ENCODE measurements at regions not wholly inside any gene's neighbourhood (a gene's known extent, or its start where the extent isn't known, plus 50 kb on each side); places are given as distances from the start of the nearest gene placed in this dataset.

GRCh38 chr14:61171727-61172126 lies 109.4 kb downstream of the TMEM30B start:
- Mint-ChIP-seq H3K9me3 (peaks cover 0 to 2% (median 0%) of the 10 kb centered on the region in 5 donors), H3K36me3 (no peaks in the 10 kb centered on the region), H3K4me1 (peaks cover 0 to 8% (median 0%) of the 10 kb centered on the region in 3 donors), H3K4me3 (no peak overlapping the region), H3K27me3 (peaks cover 6 to 37% of the 10 kb centered on the region in 2 donors), H3K27ac (peak overlapping the region in 1 of 8 donors; percentile 61)
- DNase-seq, result no peak
- CTCF ChIA-PET, result no interaction called here
- Histone ChIP-seq H3K27me3 (ENCODE audit: insufficient read depth, low read length, poor library complexity, severe bottlenecking) (no peaks in the 10 kb centered on the region), H3K4me1 (ENCODE audit: insufficient read depth, low read length) (no peaks in the 10 kb centered on the region), H3K9me3 (ENCODE audit: low read length) (no peaks in the 10 kb centered on the region), H3K36me3 (ENCODE audit: insufficient read depth, low read length) (no peaks in the 10 kb centered on the region), H3K27ac (ENCODE audit: low read depth, low read length) (no peak overlapping the region), H3K4me3 (ENCODE audit: low read length) (no peak overlapping the region)
- POLR2A ChIA-PET, result no interaction called here

GRCh38 chr14:61168141-61168540 lies 113.0 kb downstream of the TMEM30B start:
- Histone ChIP-seq H3K27me3 (ENCODE audit: insufficient read depth, low read length, poor library complexity, severe bottlenecking) (no peaks in the 10 kb centered on the region), H3K27ac (ENCODE audit: low read depth, low read length) (no peak overlapping the region), H3K4me1 (ENCODE audit: insufficient read depth, low read length) (no peaks in the 10 kb centered on the region), H3K36me3 (ENCODE audit: insufficient read depth, low read length) (no peaks in the 10 kb centered on the region), H3K4me3 (ENCODE audit: low read length) (no peak overlapping the region), H3K9me3 (ENCODE audit: low read length) (no peaks in the 10 kb centered on the region)
- Mint-ChIP-seq H3K9me3 (peaks cover 4 to 9% (median 5%) of the 10 kb centered on the region in 5 donors), H3K36me3 (peaks cover 0 to 4% (median 0%) of the 10 kb centered on the region in 3 donors), H3K4me3 (no peak overlapping the region), H3K27me3 (peaks cover 4 to 31% of the 10 kb centered on the region in 2 donors), H3K4me1 (no peaks in the 10 kb centered on the region), H3K27ac (no peak overlapping the region)
- ChIA-PET CTCF (no interaction called here), POLR2A (no interaction called here)
- DNase-seq, result no peak

- DNase-seq, result no peak
- H3K27me3 Mint-ChIP-seq, result peaks cover 4 to 32% of the 10 kb centered on the region in 2 donors
- H3K4me1 ChIP-seq (ENCODE audit: insufficient read depth, low read length), result no peaks in the 10 kb centered on the region
- no peaks in the 10 kb centered on the region for H3K4me1 Mint-ChIP-seq
- H3K36me3 Mint-ChIP-seq, result peaks cover 0 to 4% (median 0%) of the 10 kb centered on the region in 3 donors
- CTCF ChIA-PET, result no interaction called here
- no peaks in the 10 kb centered on the region for H3K9me3 ChIP-seq (ENCODE audit: low read length)
- H3K4me3 Mint-ChIP-seq, result no peak overlapping the region
- POLR2A ChIA-PET, result no interaction called here
- H3K9me3 Mint-ChIP-seq, result peaks cover 4 to 9% (median 5%) of the 10 kb centered on the region in 5 donors
- H3K27ac ChIP-seq (ENCODE audit: low read depth, low read length), result no peak overlapping the region
- no peaks in the 10 kb centered on the region for H3K36me3 ChIP-seq (ENCODE audit: insufficient read depth, low read length)
- H3K27ac Mint-ChIP-seq, result no peak overlapping the region
- no peaks in the 10 kb centered on the region for H3K27me3 ChIP-seq (ENCODE audit: insufficient read depth, low read length, poor library complexity, severe bottlenecking)
- H3K4me3 ChIP-seq (ENCODE audit: low read length), result no peak overlapping the region
Observed at GRCh38 chr14:61167642-61168041, 113.5 kb downstream of the TMEM30B start.

GRCh38 chr14:61160798-61161197 lies 120.3 kb downstream of the TMEM30B start:
- H3K4me3 Mint-ChIP-seq, result no peak overlapping the region
- CTCF ChIA-PET, result no interaction called here
- no peaks in the 10 kb centered on the region for H3K9me3 ChIP-seq (ENCODE audit: low read length)
- no peaks in the 10 kb centered on the region for H3K4me1 Mint-ChIP-seq
- DNase-seq, result no peak
- no peaks in the 10 kb centered on the region for H3K36me3 ChIP-seq (ENCODE audit: insufficient read depth, low read length)
- H3K4me1 ChIP-seq (ENCODE audit: insufficient read depth, low read length), result no peaks in the 10 kb centered on the region
- peaks cover 4 to 31% of the 10 kb centered on the region in 2 donors for H3K27me3 Mint-ChIP-seq
- peaks cover 4 to 12% (median 7%) of the 10 kb centered on the region in 5 donors for H3K9me3 Mint-ChIP-seq
- no peak overlapping the region for H3K27ac Mint-ChIP-seq
- H3K36me3 Mint-ChIP-seq, result peaks cover 0 to 4% (median 0%) of the 10 kb centered on the region in 3 donors
- H3K27me3 ChIP-seq (ENCODE audit: insufficient read depth, low read length, poor library complexity, severe bottlenecking), result no peaks in the 10 kb centered on the region
- no peak overlapping the region for H3K4me3 ChIP-seq (ENCODE audit: low read length)
- POLR2A ChIA-PET, result no interaction called here
- no peak overlapping the region for H3K27ac ChIP-seq (ENCODE audit: low read depth, low read length)

GRCh38 chr14:61154641-61155040 lies 126.5 kb downstream of the TMEM30B start:
- Histone ChIP-seq H3K27ac (ENCODE audit: low read depth, low read length) (no peak overlapping the region), H3K4me1 (ENCODE audit: insufficient read depth, low read length) (no peaks in the 10 kb centered on the region), H3K4me3 (ENCODE audit: low read length) (no peak overlapping the region), H3K27me3 (ENCODE audit: insufficient read depth, low read length, poor library complexity, severe bottlenecking) (peaks cover 6% of the 10 kb centered on the region), H3K9me3 (ENCODE audit: low read length) (no peaks in the 10 kb centered on the region), H3K36me3 (ENCODE audit: insufficient read depth, low read length) (no peaks in the 10 kb centered on the region)
- POLR2A ChIA-PET, result no interaction called here
- Mint-ChIP-seq H3K36me3 (no peaks in the 10 kb centered on the region), H3K4me1 (no peaks in the 10 kb centered on the region), H3K4me3 (no peak overlapping the region), H3K9me3 (peaks cover 0 to 2% (median 0%) of the 10 kb centered on the region in 5 donors), H3K27me3 (peaks cover 4 to 30% of the 10 kb centered on the region in 2 donors), H3K27ac (no peak overlapping the region)
- no peak for DNase-seq
- CTCF ChIA-PET, result no interaction called here

GRCh38 chr14:61153914-61154545 lies 127.1 kb downstream of the TMEM30B start:
- no peak overlapping the region for H3K4me3 ChIP-seq (ENCODE audit: low read length)
- POLR2A ChIA-PET, result no interaction called here
- Mint-ChIP-seq H3K4me3 (no peak overlapping the region), H3K36me3 (no peaks in the 10 kb centered on the region), H3K27ac (no peak overlapping the region), H3K9me3 (no peaks in the 10 kb centered on the region), H3K27me3 (peaks cover 4 to 31% of the 10 kb centered on the region in 2 donors), H3K4me1 (no peaks in the 10 kb centered on the region)
- CTCF ChIA-PET, result no interaction called here
- H3K27me3 ChIP-seq (ENCODE audit: insufficient read depth, low read length, poor library complexity, severe bottlenecking), result peaks cover 6% of the 10 kb centered on the region
- H3K9me3 ChIP-seq (ENCODE audit: low read length), result no peaks in the 10 kb centered on the region
- no peak for DNase-seq
- H3K4me1 ChIP-seq (ENCODE audit: insufficient read depth, low read length), result no peaks in the 10 kb centered on the region
- H3K36me3 ChIP-seq (ENCODE audit: insufficient read depth, low read length), result no peaks in the 10 kb centered on the region
- H3K27ac ChIP-seq (ENCODE audit: low read depth, low read length), result no peak overlapping the region

GRCh38 chr14:61153431-61153830 lies 127.7 kb downstream of the TMEM30B start:
- Mint-ChIP-seq H3K27ac (peak overlapping the region in 1 of 8 donors; percentile 8), H3K27me3 (peaks cover 4 to 31% of the 10 kb centered on the region in 2 donors), H3K4me3 (no peak overlapping the region), H3K36me3 (no peaks in the 10 kb centered on the region), H3K4me1 (no peaks in the 10 kb centered on the region), H3K9me3 (no peaks in the 10 kb centered on the region)
- Histone ChIP-seq H3K36me3 (ENCODE audit: insufficient read depth, low read length) (no peaks in the 10 kb centered on the region), H3K27me3 (ENCODE audit: insufficient read depth, low read length, poor library complexity, severe bottlenecking) (peaks cover 6% of the 10 kb centered on the region), H3K9me3 (ENCODE audit: low read length) (no peaks in the 10 kb centered on the region), H3K27ac (ENCODE audit: low read depth, low read length) (no peak overlapping the region), H3K4me3 (ENCODE audit: low read length) (no peak overlapping the region), H3K4me1 (ENCODE audit: insufficient read depth, low read length) (no peaks in the 10 kb centered on the region)
- no peak for DNase-seq
- ChIA-PET POLR2A (interaction anchor here (0.5 kb wide), 1 partner anchor 27 kb away, joined by 3 read pairs; no protein-coding TSS in a partner anchor), CTCF (no interaction called here)

GRCh38 chr14:61152851-61153364 lies 128.2 kb downstream of the TMEM30B start:
- Mint-ChIP-seq H3K4me1 (no peaks in the 10 kb centered on the region), H3K36me3 (no peaks in the 10 kb centered on the region), H3K4me3 (no peak overlapping the region), H3K27ac (no peak overlapping the region), H3K9me3 (no peaks in the 10 kb centered on the region), H3K27me3 (peaks cover 4 to 31% of the 10 kb centered on the region in 2 donors)
- peaks cover 6% of the 10 kb centered on the region for H3K27me3 ChIP-seq (ENCODE audit: insufficient read depth, low read length, poor library complexity, severe bottlenecking)
- H3K4me3 ChIP-seq (ENCODE audit: low read length), result no peak overlapping the region
- no peak for DNase-seq
- no peaks in the 10 kb centered on the region for H3K9me3 ChIP-seq (ENCODE audit: low read length)
- ChIA-PET CTCF (no interaction called here), POLR2A (interaction anchor here (0.5 kb wide), 1 partner anchor 28 kb away, joined by 3 read pairs; no protein-coding TSS in a partner anchor)
- no peaks in the 10 kb centered on the region for H3K36me3 ChIP-seq (ENCODE audit: insufficient read depth, low read length)
- H3K27ac ChIP-seq (ENCODE audit: low read depth, low read length), result no peak overlapping the region
- H3K4me1 ChIP-seq (ENCODE audit: insufficient read depth, low read length), result no peaks in the 10 kb centered on the region
